ENCODE measurements at regions not wholly inside any gene's neighbourhood (a gene's known extent, or its start where the extent isn't known, plus 50 kb on each side); places are given as distances from the start of the nearest gene placed in this dataset.

- TF ChIP-seq CTCF (IDR thresholded peaks at IDR 0.05) (no peak), POLR2A (IDR thresholded peaks at IDR 0.05) (no peak)
Measured at GRCh38 chr4:132824761-132825160, 324.3 kb upstream of the PCDH10 start.

All from lower leg skin (tissue), 3 donors.